ENCODE measurements at regions not wholly inside any gene's neighbourhood (a gene's known extent, or its start where the extent isn't known, plus 50 kb on each side); places are given as distances from the start of the nearest gene placed in this dataset.

GRCh38 chr2:8394131-8394530, 287.7 kb upstream of the ID2 start:
- TF ChIP-seq CTCF (conservative IDR thresholded peaks at IDR 0.05; ENCODE audit: low read length) (no peak), EZH2phosphoT487 (IDR thresholded peaks at IDR 0.05; ENCODE audit: borderline replicate concordance) (no peak)

Data from Loucy (cell line).